GM19452 (cell line): ENCODE measurements at regions not wholly inside any gene's neighbourhood (a gene's known extent, or its start where the extent isn't known, plus 50 kb on each side); places are given as distances from the start of the nearest gene placed in this dataset.
"Not testable (repeated sequence)": the region's sequence is repeated elsewhere in the genome, so short reads cannot be mapped to it uniquely, and the experiment has no call there.

Experiments
- ATAC-seq: cut with Tn5 transposase; IDR thresholded peaks from one replicate; pipeline ENCODE4 v1.9.1; 2021; ENCODE audit not compliant: unreplicated experiment

DNA sequence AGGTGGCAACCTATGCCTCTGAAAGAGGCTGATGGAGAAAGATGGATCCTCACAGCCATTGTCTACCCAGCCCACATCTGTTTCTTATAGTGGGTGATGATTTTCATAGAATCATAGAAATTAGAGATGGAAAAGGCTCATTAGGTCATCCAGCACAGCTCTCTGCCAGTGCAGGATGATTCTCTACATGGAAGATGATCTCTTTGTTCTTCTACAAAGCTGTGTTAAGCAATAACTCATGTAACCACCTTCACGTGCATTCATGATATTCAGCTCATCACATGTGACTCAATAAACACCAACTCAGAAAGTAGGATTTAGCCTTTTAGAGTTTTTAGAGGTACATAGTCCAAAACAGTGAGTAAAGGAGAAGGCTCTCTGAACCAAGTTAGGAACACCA is 539.4 kb upstream of the ID2 start:
- no peak for ATAC-seq

DNA sequence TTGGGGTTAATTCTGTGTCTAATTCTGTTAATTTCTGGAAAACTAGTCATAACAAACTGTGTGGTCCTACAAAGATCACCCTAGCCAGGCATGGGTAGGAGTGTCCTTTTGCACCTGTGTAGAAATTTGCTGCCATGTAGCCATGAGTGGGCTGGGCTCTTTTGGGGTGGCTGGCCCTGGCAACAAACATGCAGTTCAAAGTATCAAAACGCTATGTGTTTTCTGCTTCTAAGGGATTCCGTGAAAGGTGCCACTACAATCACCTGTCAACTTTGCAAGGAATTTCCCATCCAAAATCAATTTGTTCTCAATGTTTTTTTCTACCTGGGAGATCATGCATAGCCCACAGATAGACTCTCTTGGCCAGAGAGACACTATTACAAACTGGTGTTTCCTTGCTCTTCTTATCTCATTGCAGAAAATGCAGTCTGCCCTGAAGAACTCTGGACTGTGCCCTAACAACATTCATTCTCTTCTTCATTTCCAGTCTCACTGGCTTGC is 537.7 kb upstream of the ID2 start:
- no peak for ATAC-seq

DNA sequence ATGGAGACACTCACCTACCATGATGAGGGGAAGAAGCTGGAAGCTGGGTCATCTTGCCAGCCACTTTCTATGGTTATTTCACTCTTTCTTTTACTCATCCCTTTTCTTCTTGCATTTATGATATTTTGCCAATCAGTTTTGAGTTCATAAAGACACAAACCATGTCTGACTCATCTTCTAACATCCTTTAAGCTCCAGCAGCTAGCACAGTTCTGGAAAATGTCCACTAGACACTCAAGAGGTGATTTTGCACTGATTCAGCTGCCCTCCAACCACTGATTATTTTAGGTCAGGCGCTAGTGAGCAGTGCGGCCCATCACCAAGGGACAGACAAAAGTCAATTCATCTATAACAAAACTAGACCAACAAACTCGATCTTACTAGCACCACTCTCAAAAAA is 537.1 kb upstream of the ID2 start:
- no peak for ATAC-seq

DNA sequence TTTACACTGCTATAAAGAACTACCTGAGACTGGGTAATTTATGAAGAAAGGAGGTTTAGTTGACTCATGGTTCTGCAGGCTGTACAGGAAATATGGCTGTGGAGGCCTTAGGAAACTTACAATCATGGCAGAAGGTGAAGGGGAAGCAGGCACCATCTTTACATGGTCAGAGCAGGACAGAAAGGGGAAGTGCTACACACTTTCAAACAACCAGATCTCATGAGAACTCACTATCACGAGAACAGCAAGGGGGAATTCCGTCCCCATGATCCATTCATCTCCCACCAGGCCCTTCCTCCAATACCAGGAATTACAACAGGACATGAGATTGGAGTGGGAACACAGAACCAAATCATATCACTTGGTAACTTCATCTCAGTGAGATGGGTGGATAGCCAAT is 536.5 kb upstream of the ID2 start:
- not testable (repeated sequence) for ATAC-seq

DNA sequence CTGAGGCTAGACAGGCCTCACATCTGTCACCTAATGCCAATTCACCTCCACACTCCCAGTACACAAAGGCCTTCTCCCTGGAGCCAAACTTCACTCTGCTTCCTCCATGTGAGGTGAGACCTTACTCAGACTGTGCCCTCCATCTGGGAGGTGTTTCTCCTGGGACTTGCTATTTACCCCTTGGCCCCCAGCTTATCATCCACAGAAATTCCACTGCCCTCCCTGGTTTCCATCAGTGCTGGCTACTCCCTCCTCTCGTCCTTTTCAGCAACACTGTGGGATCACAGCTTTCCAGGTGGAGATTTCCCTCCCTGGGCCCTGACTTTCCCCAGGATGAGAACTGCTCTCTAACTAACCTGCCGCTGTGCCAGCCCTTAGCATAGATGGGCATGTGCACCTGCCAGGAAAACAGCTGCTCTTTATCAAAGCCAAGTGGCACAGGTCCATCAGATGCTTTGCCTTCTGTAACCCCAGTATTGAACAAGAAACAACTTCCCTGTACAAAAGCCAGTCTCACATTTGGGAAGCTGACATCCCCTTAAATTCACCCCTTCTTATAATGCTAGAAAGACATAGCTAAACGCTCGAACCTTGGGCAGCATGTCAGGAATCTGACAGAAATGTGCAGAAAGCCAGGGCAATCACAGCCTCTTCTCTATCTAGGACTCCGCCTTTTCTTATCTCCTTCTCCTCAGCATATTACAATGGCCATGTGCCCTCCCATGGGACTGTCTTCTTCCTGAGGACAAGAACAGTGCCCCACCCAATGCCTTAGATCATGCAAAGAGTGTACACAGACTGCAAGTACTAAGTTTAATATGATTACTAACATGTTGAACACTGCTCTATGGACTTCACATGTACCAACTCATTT is 535.5 kb upstream of the ID2 start:
- no peak for ATAC-seq

DNA sequence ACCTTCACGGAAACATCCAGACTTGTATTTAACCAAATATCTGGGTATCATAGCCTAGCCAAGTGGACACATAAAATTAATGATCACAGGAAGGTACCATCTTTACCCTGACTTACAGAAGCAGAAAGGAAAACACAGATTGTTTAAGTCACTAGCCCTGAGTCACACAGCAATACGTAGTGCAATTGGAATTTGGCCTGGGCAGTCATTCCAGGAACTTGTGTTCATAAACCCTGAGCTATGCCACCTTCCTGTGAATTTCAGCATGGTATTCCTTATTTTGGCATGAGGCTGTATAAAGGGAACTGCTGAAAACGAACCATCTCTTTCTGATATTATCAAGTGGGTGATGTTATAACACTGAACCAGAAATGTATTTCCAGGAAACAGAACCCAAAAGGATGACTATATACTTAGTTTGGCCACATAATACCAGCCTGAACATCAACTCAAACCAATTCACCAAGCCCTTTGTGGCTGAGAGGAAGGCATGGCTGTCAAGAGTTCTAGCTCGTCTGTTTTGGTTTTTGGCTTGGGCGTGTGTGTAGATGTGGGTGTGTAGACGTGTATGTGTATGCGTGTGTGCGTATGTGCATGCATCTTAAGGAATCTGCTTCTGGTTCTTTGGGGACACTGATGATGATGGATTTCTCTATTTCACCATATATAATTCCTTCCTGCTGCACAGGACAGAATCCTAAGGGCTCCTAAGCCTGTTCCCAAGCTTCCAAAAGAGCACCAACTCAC is 533.4 kb upstream of the ID2 start:
- no peak for ATAC-seq

DNA sequence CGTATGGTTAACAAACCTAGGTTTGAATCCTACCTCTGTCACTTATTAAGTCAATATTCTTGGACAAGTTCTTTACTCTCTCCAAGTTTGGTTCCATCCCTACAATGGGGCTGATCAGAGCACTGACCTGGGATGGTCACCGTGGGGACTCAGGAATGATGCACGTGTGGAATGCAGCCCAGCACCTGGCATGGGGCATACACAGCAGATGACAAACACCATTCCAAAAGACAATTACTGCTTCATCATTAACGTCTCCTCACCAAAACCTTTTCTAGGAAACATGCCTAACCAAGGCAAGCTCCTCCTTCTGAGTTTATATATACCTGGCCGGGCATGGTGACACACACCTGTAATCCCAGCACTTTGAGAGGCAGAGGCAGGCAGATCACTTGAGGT is 532.9 kb upstream of the ID2 start:
- no peak for ATAC-seq

DNA sequence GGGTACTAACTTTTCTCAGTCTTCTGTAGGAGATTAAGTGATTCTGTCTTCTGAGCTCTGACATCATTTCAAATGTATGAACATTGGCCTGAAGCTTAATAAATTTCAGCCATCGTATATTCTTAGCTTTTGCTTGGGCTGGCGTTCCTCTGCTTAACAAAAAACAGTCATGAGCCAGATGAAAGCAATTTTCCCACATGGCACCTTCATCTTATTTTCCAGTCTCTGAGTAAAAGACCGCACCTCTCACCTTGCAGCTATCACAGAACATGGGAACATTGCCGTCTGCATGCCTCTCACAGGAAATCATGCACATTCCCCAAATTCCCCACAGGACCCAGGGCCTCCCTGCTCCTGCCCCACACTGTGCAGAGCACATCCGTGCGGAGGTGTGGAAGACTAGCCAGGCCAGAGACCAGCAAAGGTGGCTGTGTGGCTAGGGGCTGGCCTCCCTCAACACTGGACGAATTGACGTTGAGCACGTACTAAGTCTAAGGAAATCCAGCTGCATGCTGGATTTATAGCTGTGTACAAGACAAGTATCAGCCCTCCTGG is 531.8 kb upstream of the ID2 start:
- no peak for ATAC-seq

DNA sequence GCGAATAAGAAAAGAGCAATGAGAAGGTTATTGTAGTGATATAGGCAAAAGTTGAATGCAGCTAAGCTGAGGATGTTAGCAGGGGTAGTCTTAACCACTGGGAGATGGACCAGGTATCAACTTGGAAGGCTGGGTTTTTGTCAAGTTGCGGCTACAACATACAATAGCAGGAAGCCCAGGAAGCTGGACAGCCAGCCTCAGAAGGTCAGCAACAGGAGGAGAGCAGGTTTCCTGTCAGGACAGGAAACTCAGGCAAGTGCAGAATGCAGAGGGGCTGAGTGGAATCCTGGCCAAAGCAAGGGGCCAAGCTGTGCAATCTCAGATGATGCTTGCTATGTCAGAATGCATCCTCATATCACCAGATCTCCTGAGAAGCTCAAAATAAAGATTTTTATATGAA is 530.0 kb upstream of the ID2 start:
- no peak for ATAC-seq

DNA sequence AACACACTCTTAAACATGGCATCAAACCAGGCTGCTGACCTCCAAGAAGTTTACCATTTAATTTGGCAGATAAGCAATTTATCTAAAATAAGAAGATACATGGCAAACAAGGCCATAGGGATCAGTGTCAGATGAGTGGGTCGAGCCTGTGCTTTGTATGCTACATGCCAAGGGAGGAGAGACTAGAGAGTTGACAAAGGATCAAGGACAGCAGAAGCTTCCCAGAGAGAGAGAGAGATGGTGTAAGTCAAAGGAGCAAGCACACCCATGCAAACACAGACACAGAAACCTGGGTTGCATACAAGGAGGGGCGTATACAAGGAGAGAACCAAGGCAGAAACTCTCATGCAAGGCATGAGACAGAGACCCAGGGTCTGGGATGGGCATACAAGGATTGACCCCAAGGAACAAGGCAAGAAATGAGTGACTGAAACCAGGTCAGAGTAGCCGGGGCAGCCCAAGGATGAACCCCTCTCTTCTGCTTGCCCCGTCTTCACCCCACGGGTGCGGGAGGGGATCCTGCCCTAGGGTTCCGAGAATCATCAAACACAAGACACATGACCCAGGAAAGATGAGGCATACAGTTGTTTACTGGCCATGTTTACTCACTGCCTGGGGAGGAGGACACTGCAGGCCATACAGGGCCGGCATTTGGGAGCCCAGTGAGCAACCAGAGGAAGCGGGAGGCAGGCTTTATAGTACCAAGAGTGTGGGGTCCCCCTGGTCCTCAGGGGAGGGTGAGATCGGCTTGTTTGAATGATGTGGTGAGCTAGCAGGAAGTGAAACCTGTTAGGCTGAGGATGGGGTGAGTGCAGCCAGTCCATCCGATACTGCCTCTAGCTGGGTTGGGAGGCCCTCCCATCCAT is 529.2 kb upstream of the ID2 start:
- peak; percentile 97 for ATAC-seq

DNA sequence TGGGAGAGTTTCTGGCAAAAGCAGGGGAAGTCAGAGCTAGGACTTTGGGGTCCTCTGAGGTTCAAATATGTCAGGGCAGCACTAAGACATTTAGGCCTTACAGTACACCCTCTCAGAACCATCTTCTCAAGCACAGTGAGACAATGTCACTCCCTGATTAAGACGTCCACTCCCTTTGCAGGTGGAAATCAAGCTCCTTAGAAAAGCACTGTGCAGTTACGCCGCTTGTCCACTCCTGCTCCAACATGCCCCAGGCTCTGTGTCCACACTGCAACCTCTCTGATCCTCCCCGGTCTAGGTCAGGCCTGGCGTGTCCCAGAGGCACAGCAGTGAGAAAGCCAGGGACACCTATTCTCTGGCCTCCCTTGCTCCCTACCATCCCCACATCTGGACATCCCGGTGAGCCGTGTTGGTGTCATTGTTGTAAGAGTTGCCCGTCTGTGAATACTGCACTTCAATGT is 528.6 kb upstream of the ID2 start:
- ATAC-seq: peak; percentile 25

DNA sequence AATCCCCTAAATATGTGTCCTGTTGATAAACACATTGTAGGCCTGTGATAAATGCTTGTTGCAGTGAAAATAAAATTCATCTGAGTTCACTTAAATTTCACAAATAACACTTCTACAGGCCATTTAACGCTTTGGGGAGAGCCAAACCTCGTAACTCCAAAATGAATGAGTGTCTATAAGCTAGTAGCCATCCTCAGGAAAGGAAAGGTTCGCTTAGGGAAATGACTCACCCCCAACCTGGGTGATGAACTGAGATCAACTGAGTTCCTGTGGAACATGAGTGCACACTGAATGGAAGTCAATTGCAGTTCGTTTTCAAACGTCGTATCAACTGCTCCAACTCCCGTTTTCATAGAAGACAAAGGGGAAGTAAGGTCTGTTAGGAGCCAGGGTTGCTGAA is 527.6 kb upstream of the ID2 start:
- ATAC-seq: no peak

DNA sequence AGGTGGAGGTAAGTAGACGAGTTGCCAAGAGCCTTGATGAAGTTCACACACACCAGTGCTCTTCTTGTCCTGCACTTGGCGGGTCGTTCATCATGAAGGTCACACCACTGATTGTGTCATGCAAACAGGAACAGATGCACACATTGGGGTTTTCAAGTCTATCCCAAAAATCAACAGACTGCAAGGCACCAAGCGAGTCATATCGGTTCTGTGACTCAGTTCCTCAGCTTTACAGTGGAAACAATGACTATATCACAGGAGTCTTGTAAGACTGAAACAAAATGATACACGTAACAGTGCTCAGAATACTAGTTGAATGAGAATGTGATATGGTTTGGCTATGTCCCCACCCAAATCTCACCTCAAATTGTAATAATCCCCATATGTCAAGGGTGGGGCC is 526.9 kb upstream of the ID2 start:
- no peak for ATAC-seq

DNA sequence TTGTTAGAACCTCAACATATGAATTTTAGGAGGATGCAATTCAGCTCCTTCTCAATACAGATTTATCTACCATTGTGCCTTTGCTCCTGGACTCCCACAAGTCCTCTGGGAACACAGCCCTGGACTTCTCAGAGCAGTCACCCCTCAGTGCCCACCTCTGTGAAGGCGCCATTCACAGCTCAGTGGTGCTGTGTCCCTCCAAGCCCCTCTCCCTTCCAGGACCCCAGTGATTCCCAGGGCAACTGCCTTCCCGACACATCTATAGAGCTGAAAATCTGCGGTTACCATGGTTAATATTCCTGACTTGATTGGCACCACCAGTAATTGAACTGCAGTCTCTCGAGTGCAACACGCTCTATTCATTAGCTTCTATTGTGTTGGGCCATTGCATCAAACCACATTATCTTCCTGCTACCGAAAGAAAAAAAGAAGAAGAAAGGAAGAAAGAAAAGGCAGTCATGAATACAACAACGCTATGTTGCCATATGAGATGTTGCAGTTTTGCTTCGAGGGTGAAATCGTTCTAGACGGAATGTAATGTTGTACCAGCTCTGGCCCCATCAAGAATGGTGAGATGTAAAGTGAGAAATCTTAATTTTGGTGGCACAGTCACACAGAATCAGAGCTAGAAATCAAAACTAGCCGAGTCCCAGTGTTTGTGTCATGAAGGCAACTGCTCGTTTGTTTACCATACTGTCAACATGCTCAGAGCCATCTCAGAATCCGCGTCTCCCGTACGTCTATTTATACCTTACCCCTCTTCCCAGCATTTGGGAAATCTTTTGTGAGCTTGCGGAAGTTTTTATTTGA is 524.0 kb upstream of the ID2 start:
- no peak for ATAC-seq

DNA sequence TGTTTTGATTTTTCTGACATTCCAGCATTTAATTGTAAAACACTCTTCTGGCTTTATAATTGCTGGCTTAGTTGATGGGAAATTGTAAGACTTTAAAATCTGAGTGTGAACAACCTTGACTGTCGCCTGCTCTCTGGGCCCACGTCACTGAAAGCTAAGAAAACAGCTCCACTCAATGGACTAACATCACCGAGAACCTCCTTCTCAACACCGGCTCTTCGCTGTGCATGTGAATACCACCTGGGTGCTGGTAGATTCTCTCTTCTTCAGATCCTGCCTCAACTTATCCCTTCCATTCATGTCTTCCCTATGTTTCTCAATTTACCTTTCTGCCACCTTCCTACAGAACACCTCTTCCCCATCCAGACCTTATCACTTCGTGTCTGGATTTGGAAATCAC is 523.1 kb upstream of the ID2 start:
- no peak for ATAC-seq

DNA sequence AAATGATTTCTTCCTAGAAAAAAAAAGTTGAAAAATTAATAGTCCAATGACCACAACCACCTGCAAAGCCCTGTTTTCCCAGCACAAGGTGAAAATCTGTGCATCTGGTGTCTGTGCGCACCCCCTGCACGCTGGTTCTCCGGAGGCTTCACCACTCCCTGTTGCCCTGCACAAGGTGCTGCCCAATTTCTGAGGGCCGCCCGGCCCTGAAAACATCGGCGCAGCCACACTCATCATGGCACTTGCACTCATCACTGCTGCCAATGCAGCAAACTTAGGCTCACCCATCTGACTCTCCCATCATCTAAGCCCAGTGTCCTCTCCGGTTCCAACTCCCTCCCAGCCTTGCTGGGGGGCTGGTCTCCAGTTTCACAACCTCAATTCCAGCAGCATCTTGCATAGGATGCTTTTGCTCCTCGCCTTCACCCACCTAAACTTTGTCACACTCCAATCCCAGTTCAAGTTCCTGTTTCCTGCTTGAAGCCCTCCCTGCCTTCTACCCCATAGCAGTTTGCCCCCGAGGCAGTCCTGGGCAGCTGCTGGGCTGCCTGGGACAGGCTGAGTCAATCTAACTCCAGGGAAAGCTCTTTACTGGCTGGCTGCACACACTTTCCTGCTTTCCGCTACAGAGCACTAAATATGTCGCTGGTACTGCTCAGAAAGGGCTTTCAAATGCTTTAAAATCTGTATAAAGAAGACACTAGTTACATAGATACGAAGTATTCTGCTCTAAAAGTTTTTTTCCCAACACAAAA is 522.5 kb upstream of the ID2 start:
- no peak for ATAC-seq

DNA sequence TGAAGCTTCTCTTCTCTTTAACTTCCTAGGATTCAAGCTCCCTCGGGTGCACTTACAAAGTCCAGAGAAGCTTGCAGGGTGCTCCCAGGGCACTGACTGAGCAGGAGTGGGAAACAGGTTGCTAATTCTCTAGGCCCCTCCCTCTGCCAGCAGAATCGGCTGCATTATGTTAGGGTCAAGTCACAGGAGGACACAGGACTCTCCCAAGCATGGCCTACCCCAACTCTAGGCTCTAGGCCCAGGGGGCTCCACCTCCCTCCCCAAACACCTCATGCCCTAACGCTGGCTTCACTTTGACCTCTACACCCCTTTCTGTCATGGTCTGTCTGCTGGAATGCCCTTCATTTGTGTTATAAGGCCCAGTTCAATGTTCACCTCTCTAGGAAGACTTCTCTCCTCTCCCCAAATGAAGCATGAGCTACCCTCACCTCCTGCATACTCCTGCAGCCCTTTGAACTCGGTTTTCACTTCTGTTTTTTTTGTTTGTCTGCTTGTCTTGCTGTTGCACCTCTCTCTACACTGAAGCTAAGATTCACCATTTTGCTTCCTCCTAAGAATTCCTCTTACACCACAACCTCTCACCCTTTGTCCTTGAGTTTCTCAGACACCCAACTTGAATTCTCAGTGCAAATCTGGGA is 521.8 kb upstream of the ID2 start:
- ATAC-seq: no peak

DNA sequence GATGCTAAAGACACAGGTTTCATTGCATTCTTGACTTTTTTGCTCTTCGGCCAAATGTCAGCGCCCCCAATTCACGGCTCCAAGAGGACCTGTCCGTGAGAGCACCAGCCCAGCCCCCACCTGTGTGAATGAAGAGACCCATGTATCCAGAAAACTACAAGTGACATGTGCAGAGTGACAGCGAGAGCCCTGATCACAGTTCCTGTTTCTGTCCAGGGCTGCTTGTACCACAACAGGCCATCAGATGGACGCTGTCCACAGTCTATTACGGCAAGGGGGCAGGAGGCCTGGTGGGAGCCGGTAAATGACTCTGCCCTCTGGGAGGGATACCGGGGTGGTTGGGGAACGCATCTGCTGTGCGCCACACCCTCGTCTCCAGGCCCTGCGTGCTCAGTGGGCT is 520.9 kb upstream of the ID2 start:
- no peak for ATAC-seq

DNA sequence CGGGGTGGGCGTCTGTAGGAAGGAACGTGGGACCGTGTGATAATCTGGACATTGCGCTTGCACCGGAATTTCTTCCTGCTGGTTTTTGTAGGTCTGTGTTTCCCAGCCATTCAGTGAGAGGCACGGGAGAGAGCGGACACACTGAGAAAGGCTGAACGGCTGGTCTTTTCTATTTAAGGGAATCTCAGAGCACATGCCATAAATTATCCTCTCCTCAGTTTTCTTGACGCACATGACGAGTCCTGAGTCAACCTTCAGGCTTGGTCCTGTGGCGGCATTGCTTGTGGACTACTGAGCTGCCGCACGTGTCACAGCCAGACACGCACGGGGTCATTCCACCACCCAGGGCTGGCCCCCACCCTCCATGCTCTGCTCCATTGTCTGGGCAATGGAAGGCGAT is 519.3 kb upstream of the ID2 start:
- ATAC-seq: no peak
